Activated CD4-positive, alpha-beta T cell treated with anti-CD3 and anti-CD28 coated beads for 48 hours (primary cell): ENCODE measurements at regions not wholly inside any gene's neighbourhood (a gene's known extent, or its start where the extent isn't known, plus 50 kb on each side); places are given as distances from the start of the nearest gene placed in this dataset.

Experiments used
- DNase-seq: peaks from one replicate; pipeline ENCODE4 v3.0.0-alpha.2; 2020

- no peak for DNase-seq
Measured at GRCh38 chr3:30170681-30171438, 435.5 kb upstream of the TGFBR2 start.

DNA sequence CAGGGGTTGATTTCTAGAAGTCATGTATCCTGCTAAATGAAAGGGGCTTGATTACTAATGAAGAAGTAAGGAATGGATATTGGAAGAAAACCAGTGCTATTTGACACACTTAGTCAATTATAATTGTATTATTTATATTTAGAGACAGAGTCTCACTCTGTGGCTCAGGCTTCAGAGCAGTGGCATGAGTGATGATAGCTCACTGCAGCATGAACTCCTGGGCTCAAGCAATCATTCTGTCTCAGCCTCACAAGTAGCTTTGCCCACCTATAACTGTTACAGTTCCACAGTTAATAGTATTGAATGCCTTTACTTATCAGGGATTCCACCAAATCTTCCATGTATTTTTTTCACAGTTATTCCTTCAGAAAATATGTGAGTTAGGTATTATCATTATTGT is 432.0 kb upstream of the TGFBR2 start:
- DNase-seq, result no peak

- DNase-seq, result no peak
Measured at GRCh38 chr3:30180310-30181177, 425.9 kb upstream of the TGFBR2 start.

- DNase-seq, result no peak
Measured at GRCh38 chr3:30181178-30181465, 425.3 kb upstream of the TGFBR2 start.

DNA sequence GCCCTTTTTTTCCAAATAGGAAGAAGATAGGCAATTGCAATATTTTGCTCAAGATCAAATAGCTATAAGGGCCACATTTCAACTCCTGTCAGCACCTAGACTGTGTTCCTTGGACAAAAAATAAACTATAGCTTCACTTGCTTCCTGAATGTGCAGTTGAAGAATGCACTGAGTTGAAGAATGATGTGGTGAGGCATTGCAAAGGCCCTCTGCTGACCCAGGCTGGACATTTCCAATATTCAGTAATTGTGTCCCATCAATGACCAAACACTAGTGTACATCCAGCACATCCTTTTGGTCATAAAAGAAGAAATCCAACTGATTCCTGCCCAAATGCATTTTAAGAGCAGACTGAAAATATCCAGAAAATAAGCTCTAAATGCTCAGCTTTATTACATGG is 424.8 kb upstream of the TGFBR2 start:
- no peak for DNase-seq

DNA sequence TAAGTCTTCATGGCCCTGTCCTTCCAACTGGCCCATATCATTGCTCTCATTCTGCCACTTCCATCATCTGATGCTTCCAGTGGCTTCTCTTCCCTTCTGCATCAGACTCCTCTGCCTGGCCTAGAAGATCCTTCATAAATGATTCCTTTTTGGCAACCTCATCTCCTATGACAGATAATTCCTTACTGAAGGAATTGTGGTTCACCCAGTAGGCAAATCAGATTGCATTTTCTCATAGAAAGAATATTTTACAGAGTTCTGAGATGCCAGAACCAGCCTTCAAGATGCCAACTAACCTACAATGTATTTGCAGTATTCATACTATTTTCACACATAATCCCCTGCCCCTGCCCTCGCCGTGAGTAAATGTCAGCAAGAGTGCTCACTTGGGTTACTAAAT is 423.0 kb upstream of the TGFBR2 start:
- DNase-seq, result no peak

- DNase-seq, result no peak
Measured at GRCh38 chr3:30184091-30184810, 422.1 kb upstream of the TGFBR2 start.

DNA sequence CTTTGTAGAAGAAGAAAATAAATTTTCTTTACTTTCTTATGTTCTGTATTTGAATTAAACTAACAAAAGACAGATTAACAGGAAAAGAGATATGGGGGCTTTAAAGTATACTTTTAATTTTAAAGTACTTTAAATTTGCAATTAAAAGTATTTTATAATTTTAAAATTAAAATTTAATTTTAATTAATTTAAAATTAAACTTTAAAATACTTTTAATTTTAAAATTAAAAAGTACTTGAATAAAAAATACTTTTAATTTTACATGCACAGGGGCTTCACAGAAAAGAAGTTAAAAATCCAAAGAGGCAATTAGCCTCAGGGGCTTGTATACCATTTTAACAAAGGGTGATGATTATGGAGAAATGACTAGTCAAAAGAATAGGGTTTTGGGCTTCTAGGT is 420.5 kb upstream of the TGFBR2 start:
- DNase-seq, result no peak

DNA sequence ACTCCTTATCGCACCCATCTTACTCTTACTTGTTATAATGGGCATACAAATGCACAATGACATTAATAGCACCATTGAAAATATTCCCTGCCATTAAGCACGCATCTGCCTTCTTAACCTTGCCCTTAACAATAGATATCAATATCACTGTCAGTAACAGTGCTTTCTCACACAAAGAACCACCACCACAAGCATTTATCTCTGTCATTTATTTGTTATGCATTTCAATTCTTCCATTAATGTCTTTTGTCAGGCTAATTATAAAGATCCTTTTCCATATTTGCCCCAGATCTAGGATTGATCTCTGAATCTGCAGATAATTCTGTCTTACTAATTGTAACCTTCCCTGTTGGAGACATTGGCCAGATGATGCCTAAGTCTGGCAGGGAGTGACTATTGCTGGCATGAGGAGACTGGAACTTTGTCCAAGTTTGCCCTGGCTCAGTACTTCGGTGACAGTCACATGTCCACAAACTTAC is 419.6 kb upstream of the TGFBR2 start:
- no peak for DNase-seq

GRCh38 chr3:30187366-30187765 is 419.0 kb upstream of the TGFBR2 start:
- DNase-seq, result no peak

DNA sequence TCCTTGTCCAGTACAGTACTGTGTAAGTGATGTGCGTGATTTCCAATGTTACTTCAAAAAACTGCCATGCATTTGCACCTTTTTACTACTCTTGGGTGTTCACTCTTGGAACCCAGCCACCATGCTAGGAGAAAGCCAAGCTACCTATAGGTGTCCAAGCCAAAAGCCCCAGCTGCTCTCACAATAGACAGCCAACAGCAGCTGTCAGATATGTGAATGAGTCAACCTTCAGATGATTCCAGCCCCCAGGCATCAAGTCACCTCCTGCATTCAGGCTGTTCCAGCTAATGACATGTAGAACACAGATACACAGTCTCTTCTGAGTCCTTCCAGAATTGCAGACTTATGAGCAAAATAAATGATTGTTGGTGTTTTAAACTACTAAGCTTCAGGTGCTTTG is 417.7 kb upstream of the TGFBR2 start:
- no peak for DNase-seq

- no peak for DNase-seq
Measured at GRCh38 chr3:30189900-30190299, 416.5 kb upstream of the TGFBR2 start.

DNA sequence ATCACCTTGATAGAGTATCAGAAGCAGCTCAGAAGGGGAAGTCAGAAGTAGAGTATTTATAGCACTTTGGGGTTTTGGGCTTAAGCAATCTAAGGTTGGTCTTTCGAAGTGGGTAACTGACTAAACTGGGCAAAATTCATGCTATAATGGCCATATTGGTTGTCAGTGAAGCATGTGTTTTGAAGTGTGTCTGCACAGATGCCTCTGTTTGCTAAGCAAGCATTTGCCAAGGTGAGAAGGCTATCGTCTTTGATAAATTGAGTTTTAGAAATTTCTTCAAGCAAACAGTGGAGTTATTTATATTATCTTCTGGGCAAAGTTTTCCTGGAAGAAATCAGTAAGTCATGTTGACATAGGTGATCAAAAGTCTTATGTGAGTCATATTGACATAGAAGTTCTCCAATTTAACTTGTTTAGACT is 412.8 kb upstream of the TGFBR2 start:
- DNase-seq, result no peak

- no peak for DNase-seq
Measured at GRCh38 chr3:30195352-30195751, 411.0 kb upstream of the TGFBR2 start.

DNA sequence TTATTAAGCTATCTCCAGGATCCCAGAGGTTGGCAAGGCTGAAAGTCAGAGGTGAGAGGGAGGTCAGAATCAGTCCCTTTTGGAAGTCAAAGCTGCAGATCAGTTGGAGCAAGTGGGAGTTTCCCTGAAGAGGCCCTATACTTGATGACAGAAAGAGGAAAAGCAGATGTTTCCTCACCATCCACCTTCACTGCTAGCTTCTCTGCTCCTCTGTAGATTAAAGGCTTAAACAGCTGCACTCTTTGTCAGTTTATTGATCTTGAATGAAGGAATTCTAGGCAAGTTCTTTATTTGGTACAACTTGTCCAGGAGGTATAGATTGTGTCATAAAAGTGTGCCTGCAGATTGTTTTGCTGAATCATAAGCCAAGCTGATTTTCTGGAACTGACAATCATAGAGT is 408.2 kb upstream of the TGFBR2 start:
- no peak for DNase-seq

DNA sequence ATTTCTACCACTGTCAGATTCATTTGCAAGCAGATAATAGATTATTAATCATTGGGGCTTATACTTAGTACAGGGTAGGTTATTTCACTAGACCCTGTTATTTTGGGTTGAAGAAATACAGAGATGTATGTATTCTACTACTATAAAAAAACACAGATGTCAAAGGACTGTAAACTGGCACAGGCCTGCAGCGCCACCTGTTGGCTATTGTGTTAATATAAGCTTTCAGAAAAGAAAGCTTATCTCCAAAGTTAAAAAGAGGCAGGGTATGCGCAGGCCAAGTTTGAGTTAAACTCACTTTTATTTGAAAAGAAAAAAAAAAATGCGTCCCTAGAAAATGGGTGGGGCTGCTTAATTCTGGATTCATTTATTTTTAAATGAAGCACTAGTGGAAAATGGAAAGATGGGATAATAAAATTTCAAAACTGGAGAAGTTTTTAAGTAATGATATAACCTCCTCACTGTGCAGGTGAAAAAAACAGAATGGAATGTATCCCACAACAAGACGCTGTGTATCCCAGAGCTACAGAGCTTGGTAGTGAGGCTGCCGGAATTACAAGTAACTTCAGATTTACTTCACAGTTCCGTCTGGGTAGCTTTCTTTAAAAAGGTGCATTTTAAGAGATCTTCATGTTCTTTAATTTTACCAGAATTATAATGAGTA is 407.2 kb upstream of the TGFBR2 start:
- DNase-seq, result peak; percentile 81

DNA sequence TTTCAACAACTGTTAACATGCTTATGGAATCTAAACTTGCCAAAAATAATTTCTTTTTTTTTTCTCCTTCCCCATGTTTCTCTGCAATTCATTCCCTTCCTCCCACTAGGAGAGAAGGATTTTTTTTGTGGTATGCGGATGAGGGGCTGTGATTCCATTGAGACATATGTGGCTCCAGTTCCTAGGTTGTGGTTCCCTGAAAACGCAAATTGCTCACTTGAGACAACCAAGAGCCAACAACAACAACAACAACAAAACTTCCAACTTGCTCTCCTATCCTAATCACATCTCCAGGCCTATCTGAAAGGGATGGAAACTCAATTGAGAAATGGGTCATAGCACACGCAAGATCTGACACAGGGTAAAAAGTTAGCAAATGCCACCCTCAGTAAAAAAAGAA is 406.5 kb upstream of the TGFBR2 start:
- DNase-seq, result no peak

GRCh38 chr3:30201715-30202114 is 404.7 kb upstream of the TGFBR2 start:
- DNase-seq, result no peak

DNA sequence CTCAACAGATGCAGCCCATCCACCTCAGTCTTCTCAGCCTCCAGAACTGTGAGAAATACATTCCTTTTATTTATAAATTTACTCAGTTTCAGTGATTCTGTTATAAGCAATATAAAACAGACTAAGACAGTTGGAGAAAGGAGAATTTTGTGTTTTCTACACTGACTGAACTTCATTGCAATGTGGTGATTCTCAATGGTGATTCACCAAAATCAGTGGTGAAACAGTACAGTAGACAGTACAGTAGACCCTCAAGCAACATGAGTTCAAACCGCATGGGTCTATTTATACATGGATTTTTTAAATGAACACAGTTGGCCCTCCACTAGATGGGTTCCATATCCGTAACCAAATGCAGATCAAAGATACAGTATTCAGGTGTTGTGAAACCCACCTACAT is 403.1 kb upstream of the TGFBR2 start:
- DNase-seq, result no peak

DNA sequence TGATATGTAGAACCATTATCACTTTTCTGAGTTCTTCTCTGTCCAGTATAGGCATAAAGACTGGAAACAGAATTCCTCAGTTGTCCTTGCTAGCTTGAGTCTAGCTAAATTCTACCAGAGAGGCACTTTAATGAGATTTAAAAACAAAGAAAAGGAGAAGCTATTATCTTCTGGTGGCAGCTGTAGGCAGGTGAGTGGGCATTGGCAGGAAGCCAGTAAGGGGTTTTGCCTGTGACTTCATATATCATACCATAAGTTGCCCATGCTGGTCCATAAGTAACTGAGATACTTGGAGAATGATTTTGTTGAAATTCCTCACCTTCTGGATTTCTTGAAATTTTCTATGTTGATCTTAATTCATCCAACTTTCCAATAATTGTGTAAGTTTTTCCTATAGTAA is 402.3 kb upstream of the TGFBR2 start:
- DNase-seq, result no peak

- no peak for DNase-seq
Measured at GRCh38 chr3:30206051-30206450, 400.4 kb upstream of the TGFBR2 start.

GRCh38 chr3:30221619-30222018 is 384.8 kb upstream of the TGFBR2 start:
- DNase-seq, result no peak

- DNase-seq, result no peak
Measured at GRCh38 chr3:30222441-30222840, 384.0 kb upstream of the TGFBR2 start.
